ENCODE measurements at regions not wholly inside any gene's neighbourhood (a gene's known extent, or its start where the extent isn't known, plus 50 kb on each side); places are given as distances from the start of the nearest gene placed in this dataset.
"Not testable (repeated sequence)": the region's sequence is repeated elsewhere in the genome, so short reads cannot be mapped to it uniquely, and the experiment has no call there.

DNA sequence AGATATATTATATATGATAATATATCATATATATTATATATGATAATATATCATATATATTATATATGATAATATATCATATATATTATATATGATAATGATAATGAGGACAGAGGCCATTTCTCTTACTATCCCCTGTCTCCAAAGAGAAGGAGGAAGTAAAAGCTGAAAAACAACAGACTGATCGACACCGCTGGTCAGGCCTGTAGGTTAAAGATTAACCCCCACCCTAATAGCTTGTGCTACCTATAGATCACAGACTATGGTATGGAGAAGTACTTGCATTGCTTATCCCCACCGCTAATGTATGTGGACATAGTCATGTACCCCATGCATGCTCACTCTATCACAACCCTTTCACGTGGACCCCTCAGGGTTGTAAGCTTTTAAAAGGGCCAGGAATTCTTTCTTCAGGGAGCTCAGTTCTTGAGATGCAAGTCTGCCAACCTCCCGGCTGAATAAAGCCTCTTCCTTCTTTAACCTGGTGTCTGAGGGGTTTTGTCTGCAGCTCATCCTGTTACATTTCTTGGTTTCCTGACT, 786.1 kb upstream of the TMEM132C start:
- DNase-seq = no peak

DNA sequence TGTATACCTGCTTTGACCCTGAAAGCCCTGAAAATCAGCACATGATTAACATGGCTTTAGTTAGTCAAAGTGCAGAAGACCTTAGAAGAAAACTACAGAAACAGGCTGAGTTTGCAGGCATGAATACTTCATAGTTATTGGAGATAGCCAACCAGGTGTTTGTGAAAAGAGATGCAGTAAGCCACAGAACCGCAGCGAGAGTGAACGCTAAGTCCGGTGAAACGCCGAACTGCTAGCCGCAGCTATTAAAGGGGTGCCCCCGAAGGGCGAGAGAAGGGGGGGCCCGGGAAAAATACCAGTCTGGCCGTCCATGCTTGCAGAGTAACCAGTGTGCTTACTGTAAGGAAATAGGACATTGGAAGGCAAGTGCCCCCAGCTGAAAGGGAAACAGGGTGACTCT, 784.0 kb upstream of the TMEM132C start:
- DNase-seq = no peak

DNA sequence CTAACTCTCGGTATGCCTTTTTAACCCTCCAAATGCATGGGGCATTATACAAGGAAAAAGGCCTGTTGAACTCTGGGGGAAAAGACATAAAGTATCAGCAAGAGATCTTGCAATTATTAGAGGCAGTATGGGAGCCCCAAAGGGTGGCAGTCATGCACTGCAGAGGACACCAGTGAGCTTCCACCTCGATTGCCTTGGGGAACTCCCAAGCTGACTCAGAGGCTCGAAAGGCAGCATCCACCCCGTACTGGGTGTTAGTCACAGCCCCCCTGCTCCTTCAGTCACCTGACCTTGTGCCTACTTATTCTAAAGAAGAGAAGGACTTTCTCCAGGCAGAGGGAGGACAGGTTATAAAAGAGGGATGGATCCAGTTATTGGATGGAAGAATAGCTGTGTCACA, 781.4 kb upstream of the TMEM132C start:
- DNase-seq = no peak

DNA sequence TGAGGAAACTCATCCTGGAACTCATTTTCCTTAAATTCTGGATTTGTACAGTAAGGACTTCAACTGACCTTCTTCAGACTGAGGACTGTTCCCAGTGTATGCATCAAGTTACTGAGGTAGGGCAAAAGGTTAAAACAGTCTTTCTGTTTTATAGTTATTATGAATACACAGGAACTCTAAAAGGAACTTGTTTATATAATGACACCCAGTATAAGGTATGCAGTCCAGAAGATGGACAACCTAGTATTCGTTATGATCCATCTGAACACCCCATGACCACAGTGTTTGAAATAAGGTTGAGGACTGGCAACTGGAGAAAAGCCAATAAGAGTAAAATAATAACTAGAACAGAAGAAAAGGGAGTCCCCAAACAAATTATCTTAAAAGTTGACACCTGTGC, 779.9 kb upstream of the TMEM132C start:
- DNase-seq = no peak

DNA sequence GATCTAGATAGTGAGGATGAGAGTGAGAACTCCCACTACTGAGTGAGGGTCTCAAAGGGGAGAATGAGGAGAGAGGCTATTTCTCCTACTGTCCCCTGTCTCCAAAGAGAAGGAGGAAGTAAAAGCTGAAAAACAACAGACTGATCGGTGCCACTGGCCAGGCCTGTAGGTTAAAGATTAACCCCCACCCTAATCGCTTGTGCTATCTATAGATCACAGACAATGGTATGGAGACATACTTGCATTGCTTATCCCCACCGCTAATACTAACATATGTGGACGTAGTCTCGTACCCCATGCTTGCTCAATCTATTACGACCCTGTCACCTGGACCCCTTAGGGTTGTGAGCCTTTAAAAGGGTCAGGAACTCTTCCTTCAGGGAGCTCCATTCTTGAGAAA, 777.9 kb upstream of the TMEM132C start:
- DNase-seq = no peak

DNA sequence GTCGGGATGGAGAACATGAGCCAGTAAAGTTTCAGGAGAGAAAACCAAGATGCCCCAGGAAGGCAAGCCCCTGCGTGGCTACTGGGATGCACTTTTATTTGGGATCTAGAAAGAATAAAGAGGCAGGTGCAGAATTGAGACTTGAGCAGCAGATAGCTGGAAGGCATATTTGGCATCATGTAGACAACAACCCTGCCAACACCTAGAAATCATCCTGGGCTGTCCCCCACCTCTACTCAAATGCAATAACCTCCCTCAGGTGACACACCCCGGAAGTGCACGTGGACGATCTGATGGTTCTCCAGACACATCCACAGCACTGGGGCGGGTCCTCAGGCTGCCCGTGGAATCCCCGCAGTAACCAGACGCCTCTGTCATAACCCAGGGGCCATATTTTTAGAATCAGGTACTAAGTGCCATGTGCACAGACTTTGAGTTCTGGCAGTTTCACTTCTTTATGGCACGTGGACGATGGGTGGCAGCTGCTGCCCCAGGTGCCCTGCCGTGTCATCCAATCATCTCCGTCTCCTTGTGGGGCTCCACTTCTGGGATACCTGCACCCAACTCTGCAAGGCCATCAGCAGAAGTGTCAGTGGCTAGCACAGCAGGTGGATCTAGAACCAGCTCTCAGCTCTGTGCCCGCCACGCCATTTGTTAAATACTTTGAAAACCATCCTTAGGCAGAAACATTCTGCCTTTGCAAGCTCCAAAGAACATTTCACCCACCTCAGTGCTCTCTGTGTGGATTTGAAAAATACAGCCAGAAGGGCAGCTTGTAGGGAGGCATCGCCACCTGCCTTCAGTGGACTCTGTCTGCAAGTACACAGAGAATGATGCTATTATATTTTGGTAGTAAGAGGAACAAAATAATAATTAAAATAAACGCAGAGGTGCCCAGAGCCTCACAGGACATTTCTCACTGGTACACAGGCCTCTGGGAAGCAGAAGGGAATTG, 771.7 kb upstream of the TMEM132C start:
- DNase-seq = no peak

DNA sequence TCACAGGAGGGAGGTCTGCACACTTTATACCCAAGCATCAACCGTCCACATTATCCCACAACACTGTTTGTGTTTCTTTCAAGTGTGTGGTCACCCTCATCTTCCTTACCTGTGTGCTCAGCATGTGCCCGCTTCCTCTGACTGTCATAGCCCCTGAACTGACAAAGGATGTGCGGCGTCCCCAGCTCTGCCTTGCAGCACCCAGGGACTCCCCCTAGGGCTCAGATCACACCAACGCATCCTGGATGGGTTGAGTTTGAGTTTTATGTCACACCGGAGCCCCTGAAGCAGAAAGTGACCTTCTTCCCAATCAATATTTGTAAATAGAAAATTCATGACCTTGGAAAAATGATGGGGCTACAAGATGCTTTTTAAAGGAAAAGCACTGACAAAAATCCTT, 770.7 kb upstream of the TMEM132C start:
- no peak for DNase-seq

DNA sequence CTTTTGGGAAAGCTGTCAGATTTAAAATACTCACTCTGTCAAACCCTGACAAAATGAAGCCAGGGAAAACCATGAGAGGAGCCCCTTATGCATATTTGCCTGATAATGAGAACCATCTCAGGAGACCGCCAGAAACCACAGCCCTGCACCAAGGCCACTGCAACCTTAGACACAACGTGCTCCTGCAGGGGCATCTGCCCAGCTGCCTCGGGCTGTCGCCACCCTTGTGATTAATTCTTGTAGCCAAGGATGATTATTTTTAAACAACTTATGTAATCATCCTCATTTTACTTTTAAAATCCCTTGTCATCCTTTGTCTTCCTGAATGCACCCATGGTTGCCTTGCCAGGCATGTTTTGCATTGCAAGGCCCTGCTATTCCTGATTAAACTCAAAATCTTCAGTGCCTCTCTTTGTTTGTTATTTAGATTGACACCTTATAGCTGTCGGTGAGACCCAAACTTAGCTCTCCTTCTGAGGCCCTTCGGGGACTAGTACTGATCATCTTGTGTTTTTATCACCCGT, 766.4 kb upstream of the TMEM132C start:
- no peak for DNase-seq

DNA sequence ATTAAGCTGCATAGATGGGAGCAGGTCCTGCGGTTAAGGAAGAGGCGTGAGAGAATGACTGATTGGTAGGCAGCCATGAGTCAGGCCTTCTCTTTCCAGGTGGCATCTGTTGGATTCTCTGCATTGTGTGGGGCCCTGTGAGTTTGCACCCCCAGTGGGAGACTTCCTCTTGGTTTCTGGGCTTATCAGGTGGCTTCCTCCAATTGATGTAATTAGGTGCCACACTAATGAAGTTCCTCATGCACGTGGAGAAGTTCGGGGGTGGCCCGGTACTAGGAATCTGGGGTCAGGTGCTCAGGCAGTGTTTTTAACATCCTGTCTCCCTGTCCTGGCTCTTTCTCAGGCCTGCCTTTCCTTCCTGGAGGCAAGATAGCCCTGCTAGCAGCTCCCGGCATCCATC, 765.1 kb upstream of the TMEM132C start:
- DNase-seq = no peak

DNA sequence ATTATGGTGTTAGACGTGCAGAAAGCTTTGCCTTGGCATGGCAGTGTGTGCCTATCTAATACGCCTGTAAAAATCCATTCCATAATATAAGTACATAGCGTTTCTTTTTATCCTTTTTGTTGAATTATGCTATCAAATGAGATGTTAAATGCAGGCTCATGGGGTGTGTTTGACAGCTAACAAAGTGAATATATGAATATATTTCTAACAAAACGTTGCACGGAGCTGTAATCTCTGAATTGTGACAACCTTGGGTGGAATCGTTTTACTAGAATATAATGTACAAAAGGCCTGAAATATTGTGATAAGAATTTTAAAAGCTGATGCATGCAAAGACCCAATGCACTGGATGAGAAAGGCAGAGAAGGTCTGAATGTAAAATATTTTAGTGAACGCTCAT, 763.7 kb upstream of the TMEM132C start:
- DNase-seq = no peak

DNA sequence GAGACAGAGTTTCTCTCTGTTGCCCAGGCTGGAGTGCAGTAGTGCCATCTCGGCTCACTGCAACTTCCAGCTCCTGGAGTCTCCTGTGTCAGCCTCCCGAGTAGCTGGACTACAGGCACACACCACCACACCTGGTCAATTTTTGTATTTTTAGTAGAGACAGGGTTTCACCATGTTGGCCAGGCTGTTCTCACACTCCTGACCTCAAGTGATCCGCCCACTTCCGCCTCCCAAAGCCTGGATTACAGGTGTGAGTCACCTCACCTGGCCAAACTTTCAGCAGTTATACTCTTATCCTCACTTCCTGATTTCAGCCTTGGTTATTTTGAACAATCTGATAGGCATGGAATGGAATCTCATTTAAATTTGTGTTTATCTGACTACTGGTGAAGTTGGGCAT, 763.0 kb upstream of the TMEM132C start:
- DNase-seq = not testable (repeated sequence)

DNA sequence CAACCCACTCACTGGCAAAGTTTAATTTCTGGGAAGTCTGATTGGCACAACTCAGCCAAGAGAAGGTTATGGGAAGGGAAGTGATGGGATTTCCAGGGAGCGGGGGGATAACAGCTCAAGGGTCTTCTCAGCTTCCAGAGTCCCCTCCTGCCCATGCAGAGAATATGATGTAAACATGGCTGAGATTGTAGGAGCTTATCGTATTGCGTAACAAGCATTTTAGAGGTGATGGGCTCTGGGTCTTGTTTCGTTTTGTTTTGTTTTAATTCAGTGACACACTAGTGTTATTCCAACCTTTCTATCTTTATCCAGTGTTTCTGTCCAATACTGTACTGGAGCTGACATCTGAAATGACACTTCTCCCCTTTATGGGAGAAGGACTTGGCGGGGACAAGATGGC, 762.1 kb upstream of the TMEM132C start:
- DNase-seq = no peak

DNA sequence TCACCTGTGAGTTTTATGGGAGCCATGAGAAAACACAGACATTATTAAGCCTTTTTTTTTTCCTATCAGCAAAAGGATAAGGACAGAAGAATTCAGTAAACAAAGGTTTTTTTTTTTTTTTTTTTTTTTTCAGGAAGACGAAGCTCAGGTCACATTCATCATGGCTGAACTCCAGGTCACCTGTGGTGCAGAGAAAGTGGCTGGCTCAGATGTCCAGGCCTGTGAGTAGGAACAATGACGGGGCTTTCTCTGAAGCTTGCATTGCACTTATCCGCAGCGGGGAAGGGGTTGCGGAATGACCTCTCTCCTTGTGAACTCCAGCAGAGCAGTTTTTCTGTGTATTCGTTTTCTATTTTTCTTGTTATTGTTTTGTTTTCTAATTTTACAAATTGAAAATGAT, 759.6 kb upstream of the TMEM132C start:
- no peak for DNase-seq

DNA sequence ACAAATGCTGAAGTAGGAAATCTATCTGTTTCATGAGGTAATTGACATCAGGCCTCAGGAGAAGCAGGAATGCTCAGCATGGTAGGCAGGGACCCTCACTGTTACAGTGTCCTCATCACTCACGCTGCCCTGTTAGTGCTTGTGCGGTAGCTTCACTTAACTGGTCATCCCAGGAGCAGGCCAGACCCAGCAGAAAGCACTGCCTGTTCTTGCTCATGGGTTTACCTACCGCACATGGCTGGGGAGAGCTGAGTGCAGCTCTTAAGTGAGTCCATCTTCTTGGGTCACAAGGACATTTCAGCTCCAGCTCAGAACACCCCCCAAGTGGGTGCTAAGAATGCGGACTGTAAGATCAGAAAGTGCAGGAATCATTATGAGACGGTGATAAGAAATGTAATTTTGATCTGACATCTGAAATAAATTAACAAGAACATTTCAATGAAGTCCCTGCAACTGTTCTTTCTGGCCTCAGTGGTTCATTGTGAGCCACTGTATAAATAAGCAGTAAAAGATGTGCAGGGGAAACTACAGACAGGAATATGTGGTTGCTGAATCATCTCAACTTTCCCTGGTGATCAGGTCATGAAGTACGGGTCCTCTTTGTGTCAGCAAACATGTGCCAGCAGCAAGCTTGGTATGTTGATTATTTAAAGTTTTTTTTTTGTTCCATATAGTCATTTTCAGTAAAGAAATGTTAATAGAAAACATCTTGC, 757.7 kb upstream of the TMEM132C start:
- DNase-seq = no peak

DNA sequence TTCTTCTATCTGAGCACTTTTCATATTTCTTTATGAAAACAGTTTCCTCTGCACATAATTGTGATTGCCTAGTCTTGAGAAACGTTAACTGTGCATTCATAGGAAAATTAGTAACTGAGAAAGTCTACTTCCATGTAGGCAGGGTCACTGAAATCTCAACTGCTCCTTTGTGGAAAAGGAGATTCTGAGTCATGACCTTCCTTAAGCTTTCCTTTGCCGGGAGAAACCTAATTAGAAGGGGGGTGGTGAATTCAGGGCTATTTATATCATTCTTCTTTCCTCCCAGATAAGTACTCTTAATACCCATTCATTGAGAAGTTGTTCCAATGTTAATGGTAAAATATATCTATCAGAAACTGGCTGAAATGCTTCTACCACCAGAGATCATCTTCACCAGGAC, 751.0 kb upstream of the TMEM132C start:
- DNase-seq = no peak

DNA sequence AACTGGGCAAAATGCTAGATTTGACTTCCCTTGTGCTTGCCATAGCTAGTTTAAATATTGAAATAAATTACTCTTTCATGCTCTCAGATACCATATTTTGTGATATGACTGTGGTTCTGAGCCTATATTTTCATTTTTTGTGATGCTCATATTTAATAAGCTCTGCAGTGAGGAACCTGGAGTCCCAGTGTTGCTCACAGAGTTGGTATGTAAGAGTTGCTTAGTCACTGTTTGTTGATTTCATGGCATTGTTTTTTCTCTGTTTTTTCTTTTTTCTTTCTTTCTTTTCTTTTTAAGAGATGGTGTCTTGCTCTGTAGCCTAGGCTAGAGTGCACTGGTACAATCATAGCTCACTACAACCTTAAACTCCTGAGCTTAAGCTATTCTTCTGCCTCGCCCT, 750.5 kb upstream of the TMEM132C start:
- no peak for DNase-seq

DNA sequence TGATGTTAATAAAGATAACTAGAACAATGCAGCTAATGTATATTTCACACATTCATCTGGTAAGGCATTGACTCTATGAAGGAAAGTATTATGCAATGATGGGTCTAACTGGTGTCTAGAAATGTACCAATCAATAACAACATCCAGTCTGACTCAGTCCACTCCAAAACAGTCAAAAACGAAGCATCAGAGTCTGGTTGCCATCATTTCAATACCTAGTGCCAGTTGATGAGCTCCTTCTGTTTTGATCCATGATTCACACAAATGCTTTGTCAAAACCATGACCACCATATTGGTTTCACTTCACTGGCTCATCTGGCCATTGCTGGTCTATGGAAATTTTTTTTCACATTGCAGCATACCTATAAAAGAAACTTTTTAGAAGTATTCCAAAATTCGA, 747.2 kb upstream of the TMEM132C start:
- no peak for DNase-seq

DNA sequence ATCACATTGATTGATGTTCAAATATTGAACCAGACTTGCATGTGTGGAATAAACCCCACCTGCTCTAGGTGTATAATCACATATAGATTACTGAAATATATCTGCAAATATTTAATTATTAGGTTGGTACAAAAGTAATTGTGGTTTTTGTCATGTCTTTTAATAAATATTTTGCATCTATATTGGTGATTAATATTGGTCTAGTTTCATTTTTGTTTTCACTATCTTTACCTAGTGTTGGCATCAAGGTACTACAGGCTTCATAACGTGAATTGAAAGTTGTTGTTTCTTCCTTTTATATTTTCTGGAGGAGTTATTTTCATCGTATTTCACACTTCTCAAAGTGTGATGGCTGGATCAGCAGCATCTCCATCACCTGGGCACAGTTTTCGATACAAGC, 740.0 kb upstream of the TMEM132C start:
- DNase-seq = no peak

DNA sequence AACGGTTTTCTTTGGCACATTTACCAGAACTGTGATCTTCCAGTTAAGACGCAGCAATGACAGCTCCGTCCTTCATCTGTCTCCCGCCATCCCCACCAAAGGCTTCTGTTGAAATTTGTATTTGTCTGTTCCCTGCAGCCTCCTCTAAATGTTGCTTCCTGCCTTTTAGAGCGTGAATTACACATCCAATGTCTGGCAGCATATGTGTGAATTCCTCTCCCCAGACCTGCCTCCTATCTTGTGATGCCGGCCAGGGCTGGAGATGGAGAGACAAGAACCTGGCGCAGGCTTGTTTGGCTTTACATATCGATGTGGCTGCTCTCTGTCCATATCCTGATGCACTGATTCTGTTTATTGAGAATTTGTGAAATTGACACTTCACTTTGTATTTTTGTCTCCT, 738.4 kb upstream of the TMEM132C start:
- DNase-seq = no peak

DNA sequence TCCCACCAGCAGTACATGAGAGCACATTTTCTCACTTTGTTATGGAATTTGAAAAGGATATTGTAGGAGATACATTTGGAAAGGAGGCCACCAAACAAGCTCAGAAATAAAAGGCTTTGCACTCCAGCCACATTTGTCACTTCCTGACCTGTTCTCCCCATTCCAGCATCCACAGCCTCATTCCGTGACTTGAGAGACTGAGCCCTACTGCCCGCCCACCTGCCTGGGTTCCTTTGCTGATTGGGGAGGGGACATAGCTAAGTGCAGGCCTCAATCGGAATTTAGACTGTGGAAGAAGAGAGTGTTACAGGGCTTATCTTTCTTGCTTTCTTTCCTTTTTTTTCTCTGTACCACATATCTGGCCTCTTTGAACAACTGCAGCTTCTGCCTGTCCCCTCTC, 735.4 kb upstream of the TMEM132C start:
- no peak for DNase-seq

DNA sequence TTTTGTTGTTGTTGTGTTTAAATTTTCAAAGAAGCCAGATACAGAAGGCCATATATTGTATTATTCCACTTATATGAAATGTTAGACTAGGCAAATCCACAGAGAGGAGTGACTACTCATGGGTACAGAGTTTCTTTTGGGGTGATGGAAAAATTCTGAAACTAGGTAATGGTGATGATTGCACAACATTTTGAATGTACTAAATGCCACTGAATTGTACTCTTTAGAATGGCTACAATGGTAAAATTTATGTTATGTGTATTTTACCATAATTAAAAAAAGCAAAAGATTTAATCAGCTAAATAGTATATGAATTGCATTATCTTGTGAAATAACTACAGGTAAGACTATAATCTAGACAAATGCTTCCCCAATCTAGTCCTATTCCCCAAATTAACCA, 733.6 kb upstream of the TMEM132C start:
- no peak for DNase-seq

DNA sequence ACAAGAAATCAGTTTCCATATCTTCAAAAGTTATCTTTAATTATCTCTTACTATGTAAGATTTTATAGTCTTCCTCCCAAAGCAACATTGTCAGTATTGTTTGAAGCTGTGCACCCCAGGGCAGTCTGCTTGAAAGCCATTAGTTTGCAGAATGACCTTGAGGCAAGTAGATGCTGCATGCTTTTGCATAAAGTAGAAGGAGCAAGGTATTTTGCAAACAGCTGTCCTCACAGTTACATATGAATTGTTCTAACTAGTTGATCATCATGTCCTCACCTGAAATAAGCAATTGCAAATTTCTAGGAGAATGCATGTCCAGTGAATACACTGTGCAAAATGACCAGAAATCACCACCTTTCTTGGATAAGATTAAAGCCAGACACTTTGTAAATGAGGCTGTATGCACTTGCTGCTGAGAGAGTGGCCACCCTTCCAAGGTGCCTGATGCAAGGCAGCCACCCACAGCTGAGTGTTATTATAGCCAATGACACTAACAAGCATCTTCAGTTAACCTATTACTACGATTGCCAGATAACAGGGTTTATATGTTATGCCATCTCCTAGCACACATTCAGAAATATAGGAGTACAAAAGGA, 730.0 kb upstream of the TMEM132C start:
- DNase-seq = no peak

DNA sequence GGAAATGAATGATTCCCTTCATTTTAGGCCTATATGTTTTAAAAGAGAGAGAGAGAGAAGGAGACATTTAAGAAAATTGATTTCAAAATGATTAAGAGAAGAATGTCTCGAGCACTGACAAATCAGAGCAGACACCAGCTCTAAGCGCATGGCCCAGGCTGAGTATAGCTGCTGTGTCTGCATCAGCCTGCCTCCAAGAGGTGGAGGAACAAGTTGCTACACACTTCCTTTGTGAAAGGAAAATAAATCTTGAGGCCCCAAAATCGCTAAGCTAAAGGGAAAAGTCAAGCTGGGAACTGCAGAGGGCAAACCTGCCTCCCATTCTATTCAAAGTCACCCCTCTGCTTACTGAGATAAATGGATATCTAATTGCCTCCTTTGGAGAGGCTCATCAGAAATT, 728.7 kb upstream of the TMEM132C start:
- DNase-seq = no peak
